SJCRH30 (cell line): ENCODE measurements at regions not wholly inside any gene's neighbourhood (a gene's known extent, or its start where the extent isn't known, plus 50 kb on each side); places are given as distances from the start of the nearest gene placed in this dataset.
A peak's percentile ranks its signal among the peaks of the same experiment; 100 is the strongest.

Experiments
- DNase-seq, 2 experiments: peaks; one replicate each; pipeline ENCODE4 v3.0.0-alpha.2; 2015 to 2020
- H3K27ac ChIP-seq: fragments of 250-450 bp; sonication (Bioruptor Pico); 2 replicates; pipeline ENCODE4 v1.5.1; 2020; ENCODE audit warnings: mild to moderate bottlenecking, moderate library complexity
- H3K27me3 ChIP-seq: fragments of 250-450 bp; sonication (Bioruptor Pico); 2 replicates; pipeline ENCODE4 v1.5.1; 2020; ENCODE audit warnings: mild to moderate bottlenecking, moderate library complexity
- H3K36me3 ChIP-seq: fragments of 250-450 bp; sonication (Bioruptor Pico); 2 replicates; pipeline ENCODE4 v1.5.1; 2020; ENCODE audit warnings: mild to moderate bottlenecking, moderate library complexity
- H3K4me1 ChIP-seq: fragments of 250-450 bp; sonication (Bioruptor Pico); 2 replicates; pipeline ENCODE4 v1.5.1; 2020; ENCODE audit warnings: mild to moderate bottlenecking, moderate library complexity
- H3K4me3 ChIP-seq: fragments of 250-450 bp; sonication (Bioruptor Pico); 2 replicates; pipeline ENCODE4 v1.5.1; 2020; ENCODE audit warnings: mild to moderate bottlenecking, moderate library complexity
- H3K9me3 ChIP-seq: fragments of 250-450 bp; sonication (Bioruptor Pico); replicated peaks from 2 replicates; pipeline ENCODE4 v1.5.1; 2020; ENCODE audit warnings: mild to moderate bottlenecking, moderate library complexity

- H3K27me3 ChIP-seq: no peaks in the 10 kb centered on the region
- H3K36me3 ChIP-seq: no peaks in the 10 kb centered on the region
- H3K9me3 ChIP-seq: no peaks in the 10 kb centered on the region
- DNase-seq: peak; percentile 0 to 20
- no peaks in the 10 kb centered on the region for H3K4me1 ChIP-seq
- H3K27ac ChIP-seq: no peak overlapping the region
- H3K4me3 ChIP-seq: no peak overlapping the region
Measured at GRCh38 chrY:4483693-4484092, 516.4 kb upstream of the PCDH11Y start.
